ENCODE measurements at regions not wholly inside any gene's neighbourhood (a gene's known extent, or its start where the extent isn't known, plus 50 kb on each side); places are given as distances from the start of the nearest gene placed in this dataset.
"Not testable (repeated sequence)": the region's sequence is repeated elsewhere in the genome, so short reads cannot be mapped to it uniquely, and the experiment has no call there.

- H3K27ac ChIP-seq; H3K4me3 ChIP-seq; ATAC-seq (replicated peaks in 6 of 8); in situ Hi-C loops (cut with MboI; ENCODE audit: low pct_unique_long_range_greater_than_20kb in 2 of 9, low sequenced_read_pairs in 9 of 9, unreplicated experiment in 9 of 9); H3K4me1 ChIP-seq (replicated peaks in 1 of 2): not testable (repeated sequence)
- 82% methylated on average over 2 of the region's 28 CpGs; no CpG with 5 or more reads in 9 of the 10 experiments for WGBS, 10 experiments
Observed at GRCh38 chr5:29191269-29192048, 2002.0 kb upstream of the CDH6 start.

- ATAC-seq (replicated peaks in 6 of 8); H3K4me1 ChIP-seq (replicated peaks in 1 of 2); H3K27ac ChIP-seq; in situ Hi-C loops (cut with MboI; ENCODE audit: low pct_unique_long_range_greater_than_20kb in 2 of 9, low sequenced_read_pairs in 9 of 9, unreplicated experiment in 9 of 9); H3K4me3 ChIP-seq: not testable (repeated sequence)
- WGBS, 10 experiments: no CpG with 5 or more reads among the region's 1 CpG
Observed at GRCh38 chr5:29190398-29190797, 2003.1 kb upstream of the CDH6 start.

GRCh38 chr5:29186380-29186779 is 2007.1 kb upstream of the CDH6 start:
- in situ Hi-C loops (cut with MboI; ENCODE audit: low pct_unique_long_range_greater_than_20kb in 2 of 9, low sequenced_read_pairs in 9 of 9, unreplicated experiment in 9 of 9); H3K4me3 ChIP-seq; H3K27ac ChIP-seq; ATAC-seq (replicated peaks in 6 of 8); H3K4me1 ChIP-seq (replicated peaks in 1 of 2): not testable (repeated sequence)
- WGBS, 10 experiments: 64 to 100% (median 81%) methylated on average over 1 of the region's 5 CpGs; no CpG with 5 or more reads in 3 of the 10 experiments

GRCh38 chr5:29185558-29185957 is 2007.9 kb upstream of the CDH6 start:
- no peak overlapping the region for H3K4me3 ChIP-seq
- H3K27ac ChIP-seq: no peak overlapping the region
- ATAC-seq (replicated peaks in 6 of 8): no peak
- WGBS, 10 experiments: 0 to 100% (median 89%) methylated on average over 1 of the region's 1 CpG; no CpG with 5 or more reads in 3 of the 10 experiments
- in situ Hi-C loops (cut with MboI; ENCODE audit: low pct_unique_long_range_greater_than_20kb in 2 of 9, low sequenced_read_pairs in 9 of 9, unreplicated experiment in 9 of 9): no loop called here
- no peaks in the 10 kb centered on the region for H3K4me1 ChIP-seq (replicated peaks in 1 of 2)

GRCh38 chr5:29175774-29176173 is 2017.7 kb upstream of the CDH6 start:
- in situ Hi-C loops (cut with MboI; ENCODE audit: low pct_unique_long_range_greater_than_20kb in 2 of 9, low sequenced_read_pairs in 9 of 9, unreplicated experiment in 9 of 9): no loop called here
- 13 to 100% (median 83%) methylated on average over 1 of the region's 1 CpG; no CpG with 5 or more reads in 3 of the 10 experiments for WGBS, 10 experiments
- no peak for ATAC-seq (replicated peaks in 6 of 8)
- Histone ChIP-seq H3K4me3 (no peak overlapping the region), H3K27ac (no peak overlapping the region), H3K4me1 (replicated peaks in 1 of 2) (no peaks in the 10 kb centered on the region)

- no peaks in the 10 kb centered on the region for H3K4me1 ChIP-seq (replicated peaks in 1 of 2)
- 33 to 100% (median 93%) methylated on average over 1 of the region's 1 CpG for WGBS, 10 experiments
Observed at GRCh38 chr5:29170599-29170998, 2022.9 kb upstream of the CDH6 start.

GRCh38 chr5:29169886-29170285 is 2023.6 kb upstream of the CDH6 start:
- 0 to 86% (median 44%) methylated on average over 1 to 2 of the region's 2 CpGs for WGBS, 10 experiments
- Histone ChIP-seq H3K4me3 (no peak overlapping the region), H3K27ac (no peak overlapping the region), H3K4me1 (replicated peaks in 1 of 2) (no peaks in the 10 kb centered on the region)
- in situ Hi-C loops (cut with MboI; ENCODE audit: low pct_unique_long_range_greater_than_20kb in 2 of 9, low sequenced_read_pairs in 9 of 9, unreplicated experiment in 9 of 9): no loop called here
- peak in 2 of 8 experiments; percentile 42 for ATAC-seq (replicated peaks in 6 of 8)

More at GRCh38 chr5:29170599-29170998, 2022.9 kb upstream of the CDH6 start:
- no peak overlapping the region for H3K4me3 ChIP-seq
- ATAC-seq (replicated peaks in 6 of 8): no peak
- in situ Hi-C loops (cut with MboI; ENCODE audit: low pct_unique_long_range_greater_than_20kb in 2 of 9, low sequenced_read_pairs in 9 of 9, unreplicated experiment in 9 of 9): no loop called here
- no peak overlapping the region for H3K27ac ChIP-seq

- 0 to 89% (median 80%) methylated on average over 1 of the region's 1 CpG; no CpG with 5 or more reads in 5 of the 10 experiments for WGBS, 10 experiments
- Histone ChIP-seq H3K4me3 (no peak overlapping the region), H3K27ac (no peak overlapping the region), H3K4me1 (replicated peaks in 1 of 2) (no peaks in the 10 kb centered on the region)
- ATAC-seq (replicated peaks in 6 of 8): peak in 2 of 8 experiments; percentile 39 to 72
- in situ Hi-C loops (cut with MboI; ENCODE audit: low pct_unique_long_range_greater_than_20kb in 2 of 9, low sequenced_read_pairs in 9 of 9, unreplicated experiment in 9 of 9): no loop called here
Observed at GRCh38 chr5:29162297-29162696, 2031.2 kb upstream of the CDH6 start.

- ATAC-seq (replicated peaks in 6 of 8): peak in 1 of 8 experiments; percentile 48
- in situ Hi-C loops (cut with MboI; ENCODE audit: low pct_unique_long_range_greater_than_20kb in 2 of 9, low sequenced_read_pairs in 9 of 9, unreplicated experiment in 9 of 9): no loop called here
- WGBS, 10 experiments: 0 to 83% (median 19%) methylated on average over 1 of the region's 1 CpG; no CpG with 5 or more reads in 4 of the 10 experiments
- no peak overlapping the region for H3K4me3 ChIP-seq
- H3K27ac ChIP-seq: no peak overlapping the region
- no peaks in the 10 kb centered on the region for H3K4me1 ChIP-seq (replicated peaks in 1 of 2)
Observed at GRCh38 chr5:29161399-29162291, 2031.8 kb upstream of the CDH6 start.

- Histone ChIP-seq H3K27ac (no peak overlapping the region), H3K4me1 (replicated peaks in 1 of 2) (no peaks in the 10 kb centered on the region), H3K4me3 (no peak overlapping the region)
- in situ Hi-C loops (cut with MboI; ENCODE audit: low pct_unique_long_range_greater_than_20kb in 2 of 9, low sequenced_read_pairs in 9 of 9, unreplicated experiment in 9 of 9): no loop called here
- 0 to 100% (median 71%) methylated on average over 1 of the region's 1 CpG; no CpG with 5 or more reads in 1 of the 10 experiments for WGBS, 10 experiments
- ATAC-seq (replicated peaks in 6 of 8): no peak
Observed at GRCh38 chr5:29157975-29158374, 2035.5 kb upstream of the CDH6 start.

- ATAC-seq (replicated peaks in 6 of 8): no peak
- 17 to 95% (median 51%) methylated on average over 1 to 2 of the region's 2 CpGs; no CpG with 5 or more reads in 2 of the 10 experiments for WGBS, 10 experiments
- in situ Hi-C loops (cut with MboI; ENCODE audit: low pct_unique_long_range_greater_than_20kb in 2 of 9, low sequenced_read_pairs in 9 of 9, unreplicated experiment in 9 of 9): no loop called here
- no peak overlapping the region for H3K4me3 ChIP-seq
- H3K4me1 ChIP-seq (replicated peaks in 1 of 2): no peaks in the 10 kb centered on the region
- H3K27ac ChIP-seq: no peak overlapping the region
Observed at GRCh38 chr5:29150840-29151239, 2042.6 kb upstream of the CDH6 start.

- no peak for ATAC-seq (replicated peaks in 6 of 8)
Observed at GRCh38 chr5:29148581-29148980, 2044.9 kb upstream of the CDH6 start.

GRCh38 chr5:29148073-29148472 is 2045.4 kb upstream of the CDH6 start:
- 0 to 98% (median 80%) methylated on average over 1 to 3 of the region's 3 CpGs; no CpG with 5 or more reads in 1 of the 10 experiments for WGBS, 10 experiments
- no peaks in the 10 kb centered on the region for H3K4me1 ChIP-seq (replicated peaks in 1 of 2)
- H3K4me3 ChIP-seq: no peak overlapping the region
- in situ Hi-C loops (cut with MboI; ENCODE audit: low pct_unique_long_range_greater_than_20kb in 2 of 9, low sequenced_read_pairs in 9 of 9, unreplicated experiment in 9 of 9): no loop called here
- no peak for ATAC-seq (replicated peaks in 6 of 8)
- H3K27ac ChIP-seq: no peak overlapping the region

More at GRCh38 chr5:29148581-29148980, 2044.9 kb upstream of the CDH6 start:
- Histone ChIP-seq H3K4me1 (replicated peaks in 1 of 2) (no peaks in the 10 kb centered on the region), H3K4me3 (no peak overlapping the region), H3K27ac (no peak overlapping the region)
- WGBS, 10 experiments: 5 to 62% (median 56%) methylated on average over 1 to 2 of the region's 2 CpGs; no CpG with 5 or more reads in 1 of the 10 experiments
- in situ Hi-C loops (cut with MboI; ENCODE audit: low pct_unique_long_range_greater_than_20kb in 2 of 9, low sequenced_read_pairs in 9 of 9, unreplicated experiment in 9 of 9): no loop called here
